GM12875 (cell line): ENCODE measurements at regions not wholly inside any gene's neighbourhood (a gene's known extent, or its start where the extent isn't known, plus 50 kb on each side); places are given as distances from the start of the nearest gene placed in this dataset.

Experiments
- H3K4me3 ChIP-seq: one replicate; pipeline ENCODE4 v1.5.1; 2011; ENCODE audit warnings: low read depth, low read length, control low read depth
- TF ChIP-seq, protein P1 (sequence below): IDR thresholded peaks from 2 replicates; pipeline ENCODE4 v1.5.1; 2011; ENCODE audit warnings: low read depth, mild to moderate bottlenecking, control low read depth, inconsistent platforms, low read length, moderate library complexity, borderline replicate concordance; ENCODE audit not compliant: insufficient read depth

DNA sequence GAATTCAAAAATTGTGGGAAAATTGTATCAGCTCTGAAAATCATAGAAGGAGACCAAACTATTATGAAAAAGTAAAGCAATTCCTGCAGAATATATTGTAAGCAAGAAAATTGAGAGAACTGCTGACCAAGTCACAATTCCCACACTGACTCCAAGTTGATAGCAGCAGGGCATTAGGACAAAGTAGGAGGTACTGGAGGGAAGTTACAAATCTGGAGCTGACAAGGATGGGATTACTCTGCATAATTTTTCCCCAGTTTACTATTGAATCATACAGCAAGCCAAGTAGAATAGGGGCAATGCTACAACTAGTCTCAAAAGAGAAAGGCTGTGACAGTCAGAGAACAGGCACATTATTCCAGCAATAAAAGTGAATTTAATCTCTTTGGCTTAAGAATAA, 161.3 kb upstream of the USP25 start:
- TF ChIP-seq, protein P1, sequence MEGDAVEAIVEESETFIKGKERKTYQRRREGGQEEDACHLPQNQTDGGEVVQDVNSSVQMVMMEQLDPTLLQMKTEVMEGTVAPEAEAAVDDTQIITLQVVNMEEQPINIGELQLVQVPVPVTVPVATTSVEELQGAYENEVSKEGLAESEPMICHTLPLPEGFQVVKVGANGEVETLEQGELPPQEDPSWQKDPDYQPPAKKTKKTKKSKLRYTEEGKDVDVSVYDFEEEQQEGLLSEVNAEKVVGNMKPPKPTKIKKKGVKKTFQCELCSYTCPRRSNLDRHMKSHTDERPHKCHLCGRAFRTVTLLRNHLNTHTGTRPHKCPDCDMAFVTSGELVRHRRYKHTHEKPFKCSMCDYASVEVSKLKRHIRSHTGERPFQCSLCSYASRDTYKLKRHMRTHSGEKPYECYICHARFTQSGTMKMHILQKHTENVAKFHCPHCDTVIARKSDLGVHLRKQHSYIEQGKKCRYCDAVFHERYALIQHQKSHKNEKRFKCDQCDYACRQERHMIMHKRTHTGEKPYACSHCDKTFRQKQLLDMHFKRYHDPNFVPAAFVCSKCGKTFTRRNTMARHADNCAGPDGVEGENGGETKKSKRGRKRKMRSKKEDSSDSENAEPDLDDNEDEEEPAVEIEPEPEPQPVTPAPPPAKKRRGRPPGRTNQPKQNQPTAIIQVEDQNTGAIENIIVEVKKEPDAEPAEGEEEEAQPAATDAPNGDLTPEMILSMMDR: no peak
- H3K4me3 ChIP-seq: no peak overlapping the region

DNA sequence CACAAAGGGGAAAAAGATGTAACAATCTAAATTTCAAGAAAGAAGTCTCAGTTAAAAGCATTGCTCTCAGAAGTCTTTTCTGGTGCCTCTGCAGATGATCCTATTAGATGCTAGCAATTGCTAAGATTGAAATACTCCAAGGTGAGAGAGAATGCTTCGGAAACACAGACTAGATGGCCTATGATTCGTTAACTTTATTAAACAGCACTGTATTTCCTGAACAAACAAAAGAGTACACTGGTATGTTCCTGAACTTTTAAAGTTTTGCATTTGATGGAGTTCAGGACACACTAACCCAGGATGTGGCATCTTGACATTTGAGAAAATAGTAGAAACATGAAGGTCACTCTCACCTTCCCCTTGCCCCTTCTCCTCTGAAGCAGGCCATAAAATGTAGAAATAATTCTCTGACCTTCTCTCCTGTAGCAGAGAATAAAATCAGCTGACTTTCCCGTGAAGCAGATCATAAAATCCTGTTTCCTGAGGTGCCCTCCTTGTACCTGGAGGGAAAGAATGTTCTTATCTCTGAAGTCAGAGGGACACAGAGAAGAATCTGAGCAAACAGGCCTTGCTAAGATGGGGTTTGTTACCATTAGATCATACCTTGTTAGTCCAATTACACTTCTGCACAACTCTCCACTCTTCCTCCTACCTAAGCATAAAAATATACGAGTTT, 142.9 kb upstream of the USP25 start:
- no peak overlapping the region for H3K4me3 ChIP-seq
- TF ChIP-seq, protein P1: no peak

DNA sequence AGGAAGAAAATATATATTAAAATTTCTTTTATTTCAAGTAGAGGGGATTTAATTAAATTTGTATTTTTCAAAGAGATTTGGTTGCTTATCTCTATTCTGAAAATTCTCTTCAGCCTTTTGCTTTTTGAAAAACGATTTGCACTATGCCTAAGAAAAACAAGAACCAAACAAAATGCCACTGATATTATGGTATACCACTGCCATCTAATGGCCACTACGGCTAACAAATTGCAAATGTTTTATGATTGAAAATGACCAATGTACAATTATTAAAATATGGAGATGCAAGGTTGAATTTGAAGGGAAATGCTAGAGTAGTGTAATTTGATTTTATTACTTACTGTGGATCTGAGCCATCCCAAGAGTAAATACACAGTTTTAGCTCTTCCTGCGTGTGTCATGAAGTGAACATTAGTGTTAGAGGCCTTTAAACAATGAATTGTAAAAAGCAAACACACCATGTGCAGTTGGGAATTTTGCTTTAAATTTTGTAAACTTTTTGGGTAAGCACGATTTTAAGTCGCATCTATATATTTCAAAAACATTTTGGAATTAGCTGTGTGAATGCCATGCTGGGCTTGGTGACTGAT, 137.4 kb upstream of the USP25 start:
- TF ChIP-seq, protein P1: no peak
- no peak overlapping the region for H3K4me3 ChIP-seq

DNA sequence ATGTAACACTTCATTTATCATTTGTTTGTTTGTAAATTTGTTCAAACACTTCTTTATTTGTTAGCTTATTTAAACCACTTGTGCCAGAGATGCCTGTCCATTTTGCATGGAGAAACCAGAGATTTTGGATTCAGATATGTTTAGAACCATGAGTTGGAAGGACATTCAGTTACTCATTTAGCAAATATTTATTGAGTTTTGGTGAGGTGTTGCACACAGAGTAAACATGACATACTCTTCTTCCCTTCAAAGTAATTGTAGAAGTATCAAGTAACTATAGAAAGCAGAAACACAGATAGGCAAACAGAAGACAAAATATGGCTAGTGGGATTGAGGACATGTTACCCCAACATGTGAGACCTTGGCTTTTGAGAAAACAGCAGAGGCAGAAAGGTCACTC, 136.8 kb upstream of the USP25 start:
- no peak overlapping the region for H3K4me3 ChIP-seq
- TF ChIP-seq, protein P1: no peak

DNA sequence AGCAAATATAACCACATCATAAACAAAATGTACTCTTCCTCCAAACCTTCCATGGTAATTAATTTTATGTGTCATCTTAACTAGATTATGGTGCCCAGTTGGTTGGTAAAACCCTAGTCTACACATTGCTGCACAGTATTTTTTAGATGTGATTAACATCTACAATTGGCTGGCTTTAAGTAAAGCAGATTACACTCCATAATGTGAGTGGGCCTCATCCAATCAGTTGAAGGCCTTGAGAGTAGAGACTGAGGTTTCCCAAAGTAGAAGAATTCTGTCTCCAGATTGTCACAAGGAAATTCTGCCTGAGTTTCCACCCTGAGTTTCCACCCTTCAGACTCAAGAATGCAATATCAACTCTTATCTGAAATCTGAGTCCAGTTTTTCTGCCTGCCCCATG, 128.4 kb upstream of the USP25 start:
- H3K4me3 ChIP-seq: no peak overlapping the region
- TF ChIP-seq, protein P1: no peak

DNA sequence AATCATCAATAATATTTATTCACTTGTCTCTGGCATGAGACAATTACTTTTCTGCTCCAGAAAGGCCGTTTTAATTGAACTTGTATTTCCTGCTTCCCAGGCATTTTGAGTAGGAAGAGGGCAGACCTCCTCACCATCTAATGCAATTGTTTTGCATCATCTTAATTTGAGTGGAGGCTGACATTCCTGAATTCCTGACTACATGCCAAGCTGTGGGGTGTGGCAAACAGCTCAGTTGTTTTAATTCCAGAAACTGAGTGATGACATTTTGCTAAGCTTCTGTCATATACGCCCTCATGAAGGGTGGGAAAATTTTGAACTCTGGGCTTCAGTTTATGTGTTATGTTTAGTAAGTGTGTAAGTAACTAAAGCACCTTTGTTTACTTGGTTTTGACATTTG, 125.4 kb upstream of the USP25 start:
- TF ChIP-seq, protein P1: no peak
- no peak overlapping the region for H3K4me3 ChIP-seq

DNA sequence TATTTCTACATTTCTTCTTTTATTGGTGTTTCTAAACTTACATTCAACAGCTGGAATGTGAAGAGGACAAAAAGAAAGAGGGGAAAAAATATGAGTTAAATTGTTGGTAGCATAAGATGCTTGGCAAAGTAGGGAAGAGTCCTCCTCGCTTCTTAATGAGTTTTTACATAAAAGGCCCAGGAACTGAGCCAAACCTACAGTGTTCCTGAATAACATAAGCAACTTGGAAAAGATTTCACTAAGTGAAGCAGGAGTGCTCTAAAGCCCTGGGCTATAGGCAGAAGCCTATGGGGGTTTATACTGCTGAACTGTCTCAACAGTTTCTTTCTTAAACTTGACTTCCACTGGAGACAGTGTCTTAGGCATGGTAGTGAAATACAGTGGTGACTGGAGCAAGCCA, 115.0 kb upstream of the USP25 start:
- TF ChIP-seq, protein P1: no peak
- H3K4me3 ChIP-seq: no peak overlapping the region
